ENCODE measurements at regions not wholly inside any gene's neighbourhood (a gene's known extent, or its start where the extent isn't known, plus 50 kb on each side); places are given as distances from the start of the nearest gene placed in this dataset.

DNA sequence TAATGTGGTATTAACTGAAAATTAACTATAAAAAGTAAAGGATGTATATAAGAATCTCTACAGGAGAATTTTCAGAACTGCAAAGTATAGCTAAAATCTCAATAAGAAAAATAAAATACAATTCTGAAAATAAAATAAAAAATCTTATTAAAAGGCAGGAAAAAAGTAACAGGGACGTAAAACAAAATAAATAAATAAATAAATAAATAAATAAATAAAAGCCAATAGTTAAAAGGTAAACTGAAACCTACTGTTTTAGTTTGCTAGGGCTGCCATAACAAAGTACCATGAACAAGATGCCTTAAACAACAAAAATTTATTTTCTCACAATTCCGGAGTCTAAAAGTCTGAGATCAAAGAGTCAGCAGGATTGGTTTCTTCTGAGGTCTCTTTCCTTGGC, 140.6 kb downstream of the SPANXA1 start:
- H3K9me3 ChIP-seq: no peaks in the 10 kb centered on the region
- H3K4me3 ChIP-seq: no peak overlapping the region
- H3K27me3 ChIP-seq: no peaks in the 10 kb centered on the region
- ATAC-seq (no peak), FAIRE-seq (no peak), DNase-seq (no peak)
- WGBS, 2 donors: 80 to 86% methylated on average over 2 of the region's 2 CpGs
- H3K4me1 ChIP-seq: no peaks in the 10 kb centered on the region
- TF ChIP-seq, protein P1, sequence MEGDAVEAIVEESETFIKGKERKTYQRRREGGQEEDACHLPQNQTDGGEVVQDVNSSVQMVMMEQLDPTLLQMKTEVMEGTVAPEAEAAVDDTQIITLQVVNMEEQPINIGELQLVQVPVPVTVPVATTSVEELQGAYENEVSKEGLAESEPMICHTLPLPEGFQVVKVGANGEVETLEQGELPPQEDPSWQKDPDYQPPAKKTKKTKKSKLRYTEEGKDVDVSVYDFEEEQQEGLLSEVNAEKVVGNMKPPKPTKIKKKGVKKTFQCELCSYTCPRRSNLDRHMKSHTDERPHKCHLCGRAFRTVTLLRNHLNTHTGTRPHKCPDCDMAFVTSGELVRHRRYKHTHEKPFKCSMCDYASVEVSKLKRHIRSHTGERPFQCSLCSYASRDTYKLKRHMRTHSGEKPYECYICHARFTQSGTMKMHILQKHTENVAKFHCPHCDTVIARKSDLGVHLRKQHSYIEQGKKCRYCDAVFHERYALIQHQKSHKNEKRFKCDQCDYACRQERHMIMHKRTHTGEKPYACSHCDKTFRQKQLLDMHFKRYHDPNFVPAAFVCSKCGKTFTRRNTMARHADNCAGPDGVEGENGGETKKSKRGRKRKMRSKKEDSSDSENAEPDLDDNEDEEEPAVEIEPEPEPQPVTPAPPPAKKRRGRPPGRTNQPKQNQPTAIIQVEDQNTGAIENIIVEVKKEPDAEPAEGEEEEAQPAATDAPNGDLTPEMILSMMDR (IDR thresholded peaks at IDR 0.05): no peak
- H3K36me3 ChIP-seq: no peaks in the 10 kb centered on the region
- H3K27ac ChIP-seq: no peak overlapping the region
- intact Hi-C loops (cut with DNase I): no loop called here

DNA sequence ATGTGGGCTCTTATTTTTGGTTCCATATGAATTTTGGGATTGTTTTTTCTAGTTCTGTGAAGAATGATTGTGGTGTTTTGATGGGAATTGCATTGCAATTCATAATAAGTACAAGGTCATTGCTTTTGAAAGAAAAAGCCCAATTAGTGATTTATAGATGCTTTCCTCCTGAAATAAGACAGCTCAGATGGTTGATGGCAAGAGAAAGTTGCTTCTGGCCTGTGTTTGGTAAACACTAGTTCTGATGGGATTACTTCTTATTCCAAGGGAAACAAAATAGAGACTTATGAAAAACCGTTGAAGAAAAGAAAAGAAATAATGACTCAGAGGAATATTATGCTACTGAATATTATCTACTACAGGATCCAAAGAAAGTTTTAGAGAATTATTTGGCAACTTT, 144.9 kb downstream of the SPANXA1 start:
- 48 to 59% methylated on average over 1 of the region's 1 CpG for WGBS, 2 donors
- intact Hi-C loops (cut with DNase I): no loop called here

DNA sequence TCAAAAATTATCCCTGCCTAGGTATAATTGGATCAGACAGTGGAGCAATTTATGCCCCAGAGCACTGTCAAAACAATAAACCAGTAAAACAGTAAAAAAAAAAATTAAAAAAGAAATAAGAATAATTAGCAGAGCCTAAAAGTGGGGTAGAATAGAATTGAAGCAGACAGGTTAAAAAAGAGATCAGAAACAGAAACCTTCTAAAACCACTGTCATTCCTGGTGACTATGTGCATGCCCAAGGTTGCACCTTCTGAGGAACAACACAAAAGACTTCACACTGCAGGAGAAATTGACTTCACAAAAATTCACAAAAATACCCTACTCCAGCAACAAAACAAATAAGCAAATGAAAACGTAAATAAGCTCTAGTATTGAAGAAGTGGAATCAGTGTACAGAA, 168.6 kb downstream of the SPANXA1 start:
- FAIRE-seq: no peak
- ATAC-seq: no peak
- intact Hi-C loops (cut with DNase I): no loop called here
- Histone ChIP-seq H3K4me1 (no peaks in the 10 kb centered on the region), H3K9me3 (peaks cover 0 to 3% (median 0%) of the 10 kb centered on the region in 4 donors), H3K36me3 (no peaks in the 10 kb centered on the region), H3K27ac (no peak overlapping the region), H3K27me3 (no peaks in the 10 kb centered on the region), H3K4me3 (no peak overlapping the region)
- no peak for DNase-seq
- WGBS, 2 donors: 26 to 36% methylated on average over 1 of the region's 1 CpG
- TF ChIP-seq, protein P1 (IDR thresholded peaks at IDR 0.05): no peak

More for the DNA sequence above, 144.9 kb downstream of the SPANXA1 start:
- FAIRE-seq: no peak
- H3K27ac ChIP-seq: no peak overlapping the region
- H3K9me3 ChIP-seq: no peaks in the 10 kb centered on the region
- no peaks in the 10 kb centered on the region for H3K27me3 ChIP-seq
- no peaks in the 10 kb centered on the region for H3K4me1 ChIP-seq
- no peak for DNase-seq
- no peaks in the 10 kb centered on the region for H3K36me3 ChIP-seq
- TF ChIP-seq, protein P1 (IDR thresholded peaks at IDR 0.05): no peak
- no peak for ATAC-seq
- no peak overlapping the region for H3K4me3 ChIP-seq

DNA sequence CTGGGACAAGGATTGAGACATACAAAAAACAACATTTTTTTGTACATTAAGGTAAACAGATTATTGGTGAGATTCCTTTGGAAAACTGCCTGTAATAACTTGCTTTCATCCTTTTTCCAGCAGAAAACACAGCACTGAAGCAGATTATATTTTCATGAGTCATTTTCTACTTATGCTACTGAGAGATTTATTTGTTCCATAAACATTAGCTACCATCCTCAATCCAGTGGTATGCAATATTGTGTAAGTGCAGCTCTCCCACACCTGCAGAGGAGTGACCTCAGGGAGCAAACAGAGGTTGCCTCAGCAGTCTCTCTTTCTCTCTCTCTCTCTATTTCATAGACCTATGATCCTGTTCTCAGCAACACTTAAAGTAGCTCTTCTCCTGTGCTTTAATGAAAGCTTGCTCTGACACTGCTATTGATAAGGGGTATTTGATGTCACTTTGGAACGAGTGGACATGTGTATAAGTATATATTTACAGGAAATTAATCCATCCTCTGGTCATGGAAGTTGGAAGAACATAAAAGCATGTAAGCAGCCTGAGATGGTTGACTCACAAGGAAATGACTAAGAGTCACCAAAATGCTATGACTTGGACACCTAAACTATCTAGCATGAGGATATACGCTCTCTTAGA, 163.7 kb upstream of the SPANXC start:
- FAIRE-seq: no peak
- intact Hi-C loops (cut with DNase I): no loop called here

DNA sequence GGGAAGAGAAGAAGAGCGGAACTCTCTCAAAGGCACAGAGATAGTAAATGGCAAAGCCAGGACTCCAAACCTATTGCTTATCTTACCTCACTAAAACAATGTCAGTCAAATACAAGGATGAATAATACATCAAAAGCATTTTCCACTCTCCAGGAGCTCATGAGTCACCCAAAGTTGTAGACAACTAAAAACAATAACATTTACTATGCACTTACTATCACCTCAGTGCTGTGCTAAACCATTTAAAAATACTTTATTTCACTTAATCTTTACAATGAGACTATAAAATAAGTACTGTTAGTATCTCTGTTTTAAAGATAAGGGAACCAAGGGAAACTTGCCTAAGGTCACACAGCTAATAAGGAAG, 163.2 kb upstream of the SPANXC start:
- Histone ChIP-seq H3K27ac (no peak overlapping the region), H3K36me3 (no peaks in the 10 kb centered on the region), H3K9me3 (no peaks in the 10 kb centered on the region), H3K4me1 (no peaks in the 10 kb centered on the region), H3K27me3 (peaks cover 0 to 6% (median 0%) of the 10 kb centered on the region in 4 donors), H3K4me3 (no peak overlapping the region)
- 86 to 90% methylated on average over 1 of the region's 1 CpG for WGBS, 2 donors
- ATAC-seq (no peak), FAIRE-seq (no peak), DNase-seq (no peak)
- intact Hi-C loops (cut with DNase I): no loop called here
- TF ChIP-seq, protein P1 (IDR thresholded peaks at IDR 0.05): no peak

More for the DNA sequence above, 163.7 kb upstream of the SPANXC start:
- TF ChIP-seq, protein P1 (IDR thresholded peaks at IDR 0.05): no peak
- Histone ChIP-seq H3K27me3 (peaks cover 0 to 6% (median 0%) of the 10 kb centered on the region in 4 donors), H3K4me1 (no peaks in the 10 kb centered on the region), H3K36me3 (no peaks in the 10 kb centered on the region), H3K4me3 (no peak overlapping the region), H3K9me3 (no peaks in the 10 kb centered on the region), H3K27ac (no peak overlapping the region)
- ATAC-seq (no peak), DNase-seq (no peak)
- WGBS, 2 donors: 2 to 38% methylated on average over 2 of the region's 2 CpGs

Measured in pancreas (tissue), 10 donors.